ENCODE measurements at regions not wholly inside any gene's neighbourhood (a gene's known extent, or its start where the extent isn't known, plus 50 kb on each side); places are given as distances from the start of the nearest gene placed in this dataset.
"Not testable (repeated sequence)": the region's sequence is repeated elsewhere in the genome, so short reads cannot be mapped to it uniquely, and the experiment has no call there.

DNA sequence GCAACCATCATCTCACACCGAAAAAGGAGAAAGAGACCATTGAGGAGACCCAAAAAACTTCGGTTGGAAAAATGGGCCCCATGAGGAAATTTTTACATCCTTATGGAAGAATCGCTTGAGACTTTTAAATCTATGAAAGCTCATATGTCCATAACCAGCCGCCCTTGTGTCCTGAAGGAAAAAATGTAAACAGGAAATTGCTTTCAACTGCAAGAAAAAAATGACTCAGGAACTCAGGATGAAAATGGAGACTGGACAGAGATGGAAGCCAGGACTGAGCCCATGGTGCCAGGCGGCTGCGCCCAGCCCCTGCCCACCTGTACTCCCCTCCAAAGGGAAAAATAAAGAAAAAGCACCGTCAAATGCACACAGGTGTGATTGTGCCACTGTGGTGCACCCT, 81.5 kb upstream of the SLC66A3 start:
- no peak for DNase-seq (ENCODE audit: low spot score)

DNA sequence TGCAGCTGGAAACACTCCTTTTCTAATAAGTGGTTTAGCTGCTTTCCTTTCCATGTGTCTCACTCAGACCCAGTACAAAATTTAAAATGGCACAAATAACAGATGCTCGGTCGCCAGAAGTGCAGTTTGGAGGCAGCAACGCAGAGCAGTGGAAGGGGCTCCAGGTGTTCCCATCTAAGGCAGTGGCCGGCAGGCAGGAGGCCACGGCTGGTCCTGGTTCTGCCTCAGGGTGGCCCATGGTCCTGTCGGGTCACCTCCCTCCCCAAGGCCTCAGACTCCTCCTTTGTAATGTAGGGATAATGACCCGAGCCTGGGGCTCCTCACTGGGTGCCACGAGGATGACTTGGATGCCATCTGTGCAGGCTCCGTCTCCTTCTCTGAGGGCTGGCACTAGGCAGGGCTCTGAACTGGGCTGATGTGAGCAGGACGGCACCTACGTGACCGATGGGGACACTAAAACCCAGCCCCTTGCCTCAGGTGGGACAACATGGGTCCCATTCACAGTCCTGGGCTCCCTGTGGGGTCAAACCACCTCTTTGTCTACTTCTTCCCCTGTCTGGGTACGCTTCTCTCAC, 80.9 kb upstream of the SLC66A3 start:
- no peak for DNase-seq (ENCODE audit: low spot score)

DNA sequence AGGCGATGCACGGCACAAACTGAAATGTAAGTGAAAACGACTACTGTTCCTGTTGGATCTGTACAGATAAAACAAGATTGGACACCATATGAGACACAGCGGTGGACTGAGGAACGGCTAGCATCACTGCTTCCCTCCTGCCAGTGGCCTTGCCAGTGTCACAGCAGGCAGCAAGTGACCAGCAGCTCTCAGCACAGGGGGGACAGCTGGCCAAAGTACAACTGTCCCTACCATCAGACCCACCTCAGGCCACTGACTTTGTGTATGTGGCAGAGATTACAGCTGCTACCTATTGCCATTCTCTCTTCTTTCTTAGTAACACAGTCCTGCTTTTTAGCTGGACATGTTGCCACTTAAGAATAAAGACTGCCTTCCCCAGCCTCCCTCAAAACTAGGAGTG, 80.0 kb upstream of the SLC66A3 start:
- no peak for DNase-seq (ENCODE audit: low spot score)

DNA sequence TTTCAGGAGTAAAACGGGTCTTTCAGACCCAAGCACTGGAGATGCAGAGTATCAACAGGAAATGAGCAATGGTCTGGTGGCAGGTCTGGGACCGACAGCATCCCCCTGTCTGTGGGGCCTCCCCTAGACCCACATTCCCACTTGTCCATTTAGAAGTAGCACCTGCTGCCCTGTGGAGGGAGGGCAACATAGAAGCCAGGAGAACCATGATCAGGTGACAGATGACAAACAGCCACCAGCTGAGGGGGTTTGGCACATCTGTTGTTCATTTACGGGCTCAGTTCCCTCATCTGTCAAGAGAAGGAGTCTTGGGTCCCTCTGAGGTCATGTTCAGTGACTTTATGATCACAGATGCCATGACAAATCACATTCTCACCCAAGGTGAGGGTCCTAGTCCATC, 77.9 kb upstream of the SLC66A3 start:
- DNase-seq (ENCODE audit: low spot score): no peak

DNA sequence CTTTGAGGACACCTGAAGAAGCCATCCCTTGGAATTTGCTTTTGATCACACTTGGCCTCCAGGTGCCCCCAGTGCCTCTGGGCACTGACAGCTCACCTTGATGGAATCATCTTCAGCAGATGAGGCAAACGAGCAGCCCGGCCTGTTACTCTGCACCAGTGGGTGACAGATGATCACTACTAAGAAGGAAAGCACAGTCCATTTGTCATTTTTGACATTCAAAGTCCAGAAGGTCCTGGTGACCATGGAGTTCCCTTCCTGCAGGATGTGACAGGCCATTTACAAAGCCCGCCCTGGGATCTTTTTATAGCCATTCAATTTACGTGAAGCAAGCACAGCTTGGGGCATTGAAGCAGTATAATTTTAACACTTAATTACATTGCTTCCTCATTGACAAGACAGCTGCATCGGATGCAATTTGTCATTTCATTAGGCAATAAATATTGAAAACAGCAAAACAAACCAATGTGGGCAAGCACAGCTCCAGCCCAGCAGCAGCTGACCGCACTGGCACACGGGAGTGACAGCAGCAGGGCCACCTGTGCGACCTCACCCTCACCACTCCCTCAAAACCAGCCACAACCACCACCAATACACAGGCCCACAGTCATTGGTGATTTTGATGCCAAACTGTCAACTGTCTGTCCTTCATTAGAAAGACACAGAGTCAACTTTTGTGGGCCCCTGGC, 76.0 kb upstream of the SLC66A3 start:
- no peak for DNase-seq (ENCODE audit: low spot score)

DNA sequence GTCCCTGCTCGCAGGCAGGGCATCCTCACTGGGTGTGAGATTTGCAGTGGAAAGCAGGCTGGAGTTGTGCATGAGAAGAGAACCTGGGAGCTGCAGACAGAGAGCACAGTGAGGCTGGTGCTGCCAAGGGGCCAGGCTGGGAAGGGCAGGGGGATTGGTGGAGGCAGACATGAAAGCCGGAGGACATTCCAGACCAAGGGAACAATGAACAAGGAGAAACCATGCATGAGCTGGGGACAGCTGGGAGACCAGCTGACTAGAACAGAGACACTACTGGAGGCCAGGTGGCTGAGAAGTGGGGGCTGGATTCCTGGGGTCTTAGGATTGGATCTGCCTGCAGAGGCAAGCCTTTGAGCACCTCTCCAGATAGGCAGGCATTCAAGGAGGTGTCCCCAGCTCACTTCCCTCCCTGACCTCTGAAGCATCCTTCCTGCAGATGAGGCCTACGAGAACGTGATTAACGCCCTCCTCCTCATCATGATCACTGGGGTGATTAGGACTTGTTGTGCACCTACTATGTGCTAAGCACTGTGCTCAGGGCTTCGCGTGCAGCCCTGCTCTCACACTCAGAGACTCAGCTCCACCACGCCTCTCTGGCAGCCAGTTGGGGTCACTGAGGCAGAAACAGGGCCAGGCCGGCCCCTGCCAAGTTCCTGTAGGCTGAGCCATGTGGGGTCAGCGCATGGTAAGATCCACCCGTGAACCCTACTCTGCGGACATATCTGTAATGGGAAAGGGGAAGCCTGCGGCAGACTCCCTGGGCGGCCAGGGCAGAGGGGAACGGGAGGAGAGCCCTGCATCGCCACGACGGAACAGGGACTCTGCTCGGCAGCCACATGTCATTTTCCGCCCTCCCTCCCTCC, 74.8 kb upstream of the SLC66A3 start:
- DNase-seq (ENCODE audit: low spot score): peak; percentile 9

DNA sequence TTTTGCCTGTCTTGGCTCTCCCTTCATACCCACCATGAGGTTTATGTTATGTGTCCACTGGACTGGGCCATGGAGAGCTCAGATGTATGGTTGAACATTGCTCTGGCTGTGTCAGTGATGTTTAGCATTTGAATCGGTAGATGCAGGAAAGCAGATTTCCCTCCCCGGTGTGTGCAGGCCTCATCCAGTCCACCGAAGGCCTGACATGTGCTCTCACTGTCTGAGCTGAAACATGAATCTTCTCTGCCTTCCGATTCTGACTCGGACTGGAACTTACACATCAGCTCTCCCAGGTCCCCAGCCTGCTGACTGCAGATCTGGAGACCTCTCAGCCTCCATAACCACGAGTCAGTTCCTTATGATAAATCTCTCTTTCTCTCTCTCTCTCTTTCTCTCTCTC, 72.4 kb upstream of the SLC66A3 start:
- no peak for DNase-seq (ENCODE audit: low spot score)

DNA sequence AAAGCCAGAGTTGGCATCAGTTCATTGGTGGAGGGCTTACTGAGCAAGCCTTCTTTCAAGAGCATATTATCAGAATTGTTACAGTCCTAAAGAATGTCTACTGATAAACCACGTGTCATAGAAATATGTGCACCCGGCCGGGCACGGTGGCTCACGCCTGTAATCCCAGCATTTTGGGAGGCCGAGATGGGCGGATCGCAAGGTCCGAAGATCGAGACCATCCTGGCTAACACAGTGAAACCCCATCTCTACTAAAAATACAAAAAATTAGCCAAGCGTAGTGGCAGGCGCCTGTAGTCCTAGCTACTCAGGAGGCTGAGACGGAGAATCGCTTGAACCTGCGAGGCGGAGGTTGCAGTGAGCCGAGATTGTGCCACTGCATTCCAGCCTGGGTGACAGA, 66.4 kb upstream of the SLC66A3 start:
- DNase-seq (ENCODE audit: low spot score): not testable (repeated sequence)

DNA sequence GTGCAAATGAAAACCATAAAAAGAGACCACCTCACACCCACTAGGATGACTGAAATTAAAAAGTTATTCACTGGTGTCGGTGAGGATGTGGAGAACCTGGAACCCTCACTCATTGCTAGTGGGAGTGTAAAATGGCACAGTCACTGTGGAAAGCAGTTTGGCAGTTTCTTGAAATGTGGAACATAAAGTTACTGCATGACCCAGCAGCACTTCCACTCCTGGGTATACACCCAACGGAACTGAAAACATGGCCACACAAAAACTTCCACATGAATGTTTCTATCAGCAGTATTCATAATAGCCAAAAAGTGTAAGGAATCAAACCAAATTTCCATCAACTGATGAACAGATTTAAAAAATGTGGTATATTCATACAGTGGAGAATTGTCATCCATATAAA, 65.1 kb upstream of the SLC66A3 start:
- no peak for DNase-seq (ENCODE audit: low spot score)

DNA sequence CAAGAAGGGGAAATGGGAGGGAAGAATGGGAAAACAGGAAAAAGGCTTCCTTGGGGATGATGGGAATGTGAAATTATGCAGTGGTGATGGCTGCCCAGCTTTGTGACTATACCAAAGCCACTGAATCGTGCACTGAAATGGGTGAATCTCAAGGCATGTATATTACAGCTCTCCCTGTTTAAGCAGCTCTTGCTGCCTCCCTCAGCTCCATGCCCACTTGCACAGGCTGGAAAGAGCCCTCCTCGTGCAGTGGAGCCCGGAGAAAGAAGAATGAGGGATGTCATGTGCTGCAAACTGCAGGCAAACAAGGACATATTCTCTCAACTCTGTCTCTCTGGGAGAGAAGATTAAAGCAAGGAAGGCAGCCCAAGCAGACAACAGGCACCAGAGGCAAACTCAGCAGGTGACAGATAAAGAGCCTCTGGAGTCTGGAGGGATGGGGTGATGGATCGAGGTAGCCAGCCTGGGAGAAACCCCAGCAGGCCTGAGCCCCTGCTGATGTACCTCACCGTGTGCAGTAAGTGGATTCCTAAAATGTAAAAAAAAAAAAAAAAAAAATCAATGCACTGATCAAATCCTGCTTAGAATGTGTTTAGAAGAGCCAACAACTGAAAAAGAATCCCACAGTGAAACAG, 62.4 kb upstream of the SLC66A3 start:
- DNase-seq (ENCODE audit: low spot score): no peak

DNA sequence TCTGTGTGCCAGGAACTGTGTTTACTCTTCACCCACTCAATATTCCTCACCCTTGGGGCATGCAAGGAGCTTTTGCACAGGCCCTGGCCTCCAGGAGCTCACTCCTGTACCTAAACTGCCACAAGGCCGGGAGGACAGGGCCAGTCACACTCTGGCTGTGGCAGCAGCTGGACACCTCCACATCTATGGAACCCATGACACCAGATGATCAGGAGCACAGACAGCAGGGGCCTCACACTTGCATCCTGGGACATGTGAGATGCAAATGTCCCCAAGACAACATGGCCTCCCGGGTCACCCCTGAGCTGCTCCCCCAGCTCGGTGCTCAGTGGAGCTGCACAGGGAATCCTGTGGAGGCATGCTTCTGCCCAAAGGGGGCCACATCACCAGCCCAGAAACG, 61.8 kb upstream of the SLC66A3 start:
- no peak for DNase-seq (ENCODE audit: low spot score)

DNA sequence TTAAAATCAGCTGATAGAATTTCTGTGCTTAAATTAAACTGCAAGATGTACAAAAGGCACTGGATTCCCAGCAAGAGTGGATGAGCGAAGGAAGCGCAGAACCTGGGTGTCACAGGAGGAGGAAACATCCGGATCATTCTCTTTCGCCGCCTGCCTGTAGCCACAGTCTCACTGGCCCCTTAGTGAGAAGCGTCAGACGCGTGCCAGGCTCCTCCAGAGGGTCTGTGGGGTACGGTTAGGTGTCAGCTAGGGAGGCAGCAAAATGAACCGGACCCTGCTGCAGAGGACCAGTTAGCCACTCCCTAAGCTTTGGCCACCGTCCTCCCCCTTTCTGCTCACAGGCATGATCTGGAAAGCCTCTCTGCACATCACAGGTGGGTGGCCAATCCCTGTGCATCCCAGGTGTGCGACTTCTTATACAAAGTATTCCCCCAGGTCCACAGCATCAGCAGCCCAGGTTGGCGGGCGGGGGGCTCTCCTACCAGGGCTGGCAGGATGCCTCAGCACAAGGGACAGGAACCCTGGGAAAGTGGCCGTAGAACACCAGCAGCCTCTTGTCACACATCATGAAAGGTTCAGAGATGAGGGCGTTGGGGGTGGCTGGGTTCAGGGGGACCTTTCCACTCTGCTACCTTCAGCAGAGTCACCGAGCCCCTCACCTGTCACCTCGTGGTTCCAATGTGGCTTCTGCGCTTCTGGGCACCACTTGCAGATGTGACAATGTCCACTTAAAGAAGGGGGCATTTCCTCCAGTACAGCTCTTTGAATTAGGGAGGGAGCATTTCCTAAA, 61.1 kb upstream of the SLC66A3 start:
- DNase-seq (ENCODE audit: low spot score): no peak

DNA sequence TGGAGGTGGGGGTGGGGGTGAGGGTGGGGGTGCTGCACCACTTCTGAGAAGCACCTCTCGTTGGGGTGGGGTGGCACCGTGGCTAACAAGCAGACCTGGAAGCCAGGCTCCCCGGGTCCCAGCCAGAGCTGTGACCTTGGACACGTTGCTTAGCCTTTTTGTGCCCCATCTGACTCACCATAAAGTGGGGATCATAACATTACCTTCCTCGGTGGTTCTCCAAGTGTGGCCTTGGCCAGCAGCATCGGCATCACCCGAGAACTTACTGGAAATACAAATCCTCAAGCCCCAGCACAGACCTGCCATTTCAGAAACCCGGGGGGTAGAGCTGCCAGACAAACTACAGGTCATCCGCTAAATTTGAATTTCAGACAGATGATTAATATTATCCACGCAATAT, 58.7 kb upstream of the SLC66A3 start:
- no peak for DNase-seq (ENCODE audit: low spot score)

DNA sequence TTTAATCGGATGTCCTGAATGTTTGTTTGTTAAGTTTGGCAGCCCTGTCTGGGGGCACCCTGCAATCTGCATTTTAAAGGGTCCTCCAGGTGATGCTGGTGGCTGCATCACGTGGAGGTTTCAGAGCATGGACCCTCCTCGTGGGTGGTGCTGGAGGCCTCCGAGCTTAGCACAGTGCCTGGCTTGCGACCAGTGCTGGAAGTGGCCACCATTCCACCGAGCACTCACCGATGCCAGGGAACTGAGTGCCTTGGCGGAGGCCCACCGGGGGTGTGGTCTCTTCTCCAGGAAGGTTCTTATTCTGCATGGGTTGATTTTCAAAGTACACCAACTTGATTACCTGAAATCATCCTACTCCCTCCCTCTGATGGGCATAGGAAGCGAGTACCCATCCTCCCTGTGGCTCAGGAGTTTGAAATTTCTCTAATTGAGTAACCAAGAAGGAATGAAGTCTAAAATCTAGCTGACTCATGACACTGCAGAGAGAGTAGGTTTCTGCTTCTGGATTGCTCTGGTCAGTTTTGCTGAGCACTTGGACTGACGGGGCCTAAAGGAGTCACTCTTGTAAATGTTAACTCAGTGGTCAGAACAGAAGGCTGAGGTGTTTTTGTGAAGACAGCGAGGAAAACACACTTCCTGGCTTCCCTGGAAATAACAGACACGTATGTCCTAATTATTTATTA, 58.1 kb upstream of the SLC66A3 start:
- DNase-seq (ENCODE audit: low spot score): no peak

DNA sequence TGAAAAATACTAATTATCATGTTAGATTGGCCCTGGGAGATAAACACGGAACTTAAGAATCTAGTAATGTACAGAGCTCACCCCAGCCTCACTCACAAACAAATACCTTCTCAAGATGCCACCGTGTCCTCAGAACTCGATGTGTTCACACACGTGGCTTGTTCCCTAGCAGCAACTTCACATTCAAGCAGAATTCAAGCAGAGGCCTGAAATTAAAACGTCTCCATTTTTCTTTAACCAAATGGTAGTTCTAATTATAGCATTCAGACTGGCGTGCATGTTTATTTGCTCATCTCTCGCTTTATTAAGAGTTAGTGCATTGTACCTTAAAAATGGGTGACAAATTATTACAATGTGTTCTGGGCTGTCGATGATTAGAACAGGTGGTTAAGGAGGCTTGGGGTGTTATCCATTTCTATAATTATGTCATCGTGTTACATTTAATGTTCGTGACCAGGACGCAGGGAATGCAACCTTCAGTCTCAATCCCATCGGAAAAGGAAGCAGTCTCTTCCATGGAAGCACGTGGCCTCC, 57.3 kb upstream of the SLC66A3 start:
- DNase-seq (ENCODE audit: low spot score): no peak

DNA sequence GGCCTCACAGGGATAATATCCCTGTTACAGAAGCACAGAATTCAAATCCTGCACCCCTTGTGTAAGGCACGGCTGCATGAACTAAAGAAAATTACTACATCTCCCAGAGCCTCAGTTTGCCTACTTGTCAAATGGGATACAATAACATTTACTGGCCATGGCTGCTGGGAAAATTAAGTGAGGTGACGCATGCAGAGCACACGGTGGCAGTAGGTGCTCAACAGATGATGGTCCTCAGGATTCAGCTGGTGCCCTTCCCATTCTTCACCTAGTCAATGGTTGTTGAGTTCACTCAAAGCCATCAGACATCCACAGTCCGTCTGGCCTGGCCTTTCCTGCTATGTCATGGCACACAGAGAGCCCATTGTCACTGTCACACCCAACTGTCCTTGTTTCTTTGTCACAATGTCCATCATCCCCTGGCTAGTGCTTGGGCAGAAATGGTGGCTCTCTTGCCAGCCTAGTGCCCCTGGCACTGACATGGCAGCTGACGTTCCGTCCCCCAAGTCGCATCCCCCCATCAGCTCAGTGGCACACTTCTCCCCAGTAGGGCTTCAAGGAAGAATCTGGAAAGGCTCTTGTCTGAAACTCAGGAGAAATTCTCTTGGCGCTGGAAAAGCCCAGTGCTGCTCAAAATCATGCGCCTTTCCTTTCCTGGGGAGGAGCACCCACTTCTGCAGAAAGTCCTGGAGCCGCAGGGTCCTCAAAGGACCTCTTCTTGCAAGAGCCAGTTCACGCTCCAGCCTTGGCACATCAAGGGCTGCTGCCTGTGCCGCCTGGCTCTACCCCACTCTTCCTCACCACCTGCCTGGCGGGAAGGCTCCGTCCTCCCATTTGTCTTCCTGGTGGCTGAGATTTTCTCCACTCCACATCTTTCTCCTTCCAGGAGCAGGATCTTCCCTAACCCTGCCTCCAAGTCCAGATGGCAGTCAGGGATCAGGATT, 55.9 kb upstream of the SLC66A3 start:
- no peak for DNase-seq (ENCODE audit: low spot score)

DNA sequence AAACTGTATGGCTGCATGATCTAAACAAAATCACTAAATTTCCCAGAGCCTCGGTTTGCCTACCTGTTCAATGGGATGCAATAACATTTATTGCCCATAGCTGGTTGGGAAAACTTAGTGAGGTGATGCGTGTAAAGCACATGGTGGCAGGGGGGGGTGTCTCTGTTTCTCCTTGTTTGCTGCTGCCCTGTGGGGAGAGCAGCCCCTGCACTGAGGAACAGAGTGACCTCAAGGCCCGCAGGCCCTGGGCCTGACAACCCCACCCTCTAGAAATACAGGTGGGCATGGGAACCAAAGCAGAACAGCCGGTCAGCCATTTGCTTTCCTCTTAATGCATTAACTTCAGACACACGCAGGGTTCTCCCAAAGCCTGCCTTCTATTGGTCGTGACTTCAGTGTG, 55.1 kb upstream of the SLC66A3 start:
- no peak for DNase-seq (ENCODE audit: low spot score)

DNA sequence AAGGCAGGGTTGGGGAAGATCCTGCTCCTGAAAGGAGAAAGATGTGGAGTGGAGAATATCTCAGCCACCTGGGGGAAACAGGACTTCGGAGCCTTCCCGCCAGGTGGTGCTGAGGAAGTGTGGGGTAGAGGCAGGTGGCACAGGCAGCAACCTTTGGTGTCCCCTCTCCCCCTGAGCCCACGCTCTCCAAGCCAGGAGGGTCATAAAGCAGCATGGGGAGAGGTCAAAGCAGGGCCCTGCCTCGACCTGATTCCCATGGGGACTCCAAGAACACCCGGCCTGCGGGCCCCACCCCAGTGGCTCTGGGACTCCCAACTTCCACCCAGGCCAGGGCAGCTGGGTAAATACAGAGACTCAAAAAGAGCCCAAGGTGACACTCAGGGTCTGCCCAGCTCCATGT, 54.3 kb upstream of the SLC66A3 start:
- DNase-seq (ENCODE audit: low spot score): no peak

DNA sequence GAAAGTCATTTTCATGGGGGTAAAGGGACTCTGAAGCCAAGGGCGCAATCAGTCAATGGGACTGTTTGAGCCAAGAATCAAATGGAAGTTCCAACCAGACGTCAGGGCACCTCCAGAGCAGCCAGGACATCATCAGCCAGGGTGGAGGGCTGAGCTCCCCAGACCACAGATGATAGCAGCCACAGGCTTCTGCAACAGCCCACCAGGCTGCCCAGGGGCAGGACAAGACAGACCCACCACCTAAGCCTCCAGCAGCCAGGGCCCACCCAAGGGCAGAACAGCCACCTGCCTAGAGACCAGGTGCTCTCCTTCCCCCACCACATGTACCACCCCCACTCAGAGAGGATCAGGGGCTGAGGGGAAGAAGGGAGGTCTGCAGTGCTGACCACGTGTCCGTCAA, 53.8 kb upstream of the SLC66A3 start:
- no peak for DNase-seq (ENCODE audit: low spot score)

DNA sequence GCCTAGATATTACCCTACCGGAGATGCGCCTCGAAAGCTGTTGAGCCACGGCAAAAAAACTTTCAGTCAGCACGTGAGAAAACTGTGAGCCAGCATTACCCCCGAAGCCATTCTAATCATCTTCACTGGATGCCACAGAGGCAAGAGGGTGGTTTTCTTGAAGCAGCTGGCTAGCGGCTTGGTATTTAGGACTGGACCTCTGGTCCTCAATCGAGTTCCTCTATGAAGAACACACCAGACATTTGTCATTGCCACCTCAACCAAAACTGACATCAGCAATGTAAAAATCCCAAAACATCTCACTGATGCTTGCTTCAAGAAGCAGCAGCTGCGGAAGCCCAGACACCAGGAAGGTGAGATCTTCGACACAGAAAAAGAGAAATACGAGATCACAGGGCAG, 52.8 kb upstream of the SLC66A3 start:
- DNase-seq (ENCODE audit: low spot score): no peak

Data from COLO829 (cell line).